ENCODE measurements at regions not wholly inside any gene's neighbourhood (a gene's known extent, or its start where the extent isn't known, plus 50 kb on each side); places are given as distances from the start of the nearest gene placed in this dataset.

- Histone ChIP-seq H3K4me1 (ENCODE audit: insufficient read depth, low read length) (peaks cover 23% of the 10 kb centered on the region), H3K9ac (ENCODE audit: low read depth, low read length) (no peak overlapping the region), H3K9me3 (ENCODE audit: control insufficient read depth, insufficient read depth, low read length) (no peaks in the 10 kb centered on the region), H3K36me3 (ENCODE audit: insufficient read depth, low read length) (no peaks in the 10 kb centered on the region)
Observed at GRCh38 chr6:44036196-44036595, 91.1 kb downstream of the MRPL14 start.

DNA sequence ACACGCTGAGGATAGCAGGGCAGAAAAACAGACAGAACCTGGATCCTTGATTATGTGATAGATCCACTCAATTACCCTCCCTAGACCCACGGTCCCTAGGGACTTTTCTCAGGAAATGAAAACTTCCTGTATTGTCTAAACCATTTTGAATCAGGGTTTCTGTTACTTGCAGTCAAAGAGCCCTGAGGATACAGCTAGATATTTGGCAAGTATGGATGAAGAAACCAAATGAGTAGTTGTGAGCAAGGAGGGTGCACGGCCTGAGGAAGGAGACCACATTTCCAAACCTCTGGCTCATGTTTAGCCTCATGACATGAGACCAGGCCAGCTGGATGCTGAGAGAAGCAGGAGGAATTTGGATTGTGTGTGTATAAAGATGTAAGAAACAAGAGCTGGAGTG is 91.6 kb downstream of the MRPL14 start:
- H3K4me1 ChIP-seq (ENCODE audit: insufficient read depth, low read length): peaks cover 20% of the 10 kb centered on the region
- H3K9ac ChIP-seq (ENCODE audit: low read depth, low read length): no peak overlapping the region
- H3K36me3 ChIP-seq (ENCODE audit: insufficient read depth, low read length): no peaks in the 10 kb centered on the region
- H3K9me3 ChIP-seq (ENCODE audit: control insufficient read depth, insufficient read depth, low read length): no peaks in the 10 kb centered on the region

GRCh38 chr6:44034931-44035345 is 92.3 kb downstream of the MRPL14 start:
- Histone ChIP-seq H3K4me1 (ENCODE audit: insufficient read depth, low read length) (peaks cover 13% of the 10 kb centered on the region), H3K9ac (ENCODE audit: low read depth, low read length) (no peak overlapping the region), H3K36me3 (ENCODE audit: insufficient read depth, low read length) (no peaks in the 10 kb centered on the region), H3K9me3 (ENCODE audit: control insufficient read depth, insufficient read depth, low read length) (no peaks in the 10 kb centered on the region)

DNA sequence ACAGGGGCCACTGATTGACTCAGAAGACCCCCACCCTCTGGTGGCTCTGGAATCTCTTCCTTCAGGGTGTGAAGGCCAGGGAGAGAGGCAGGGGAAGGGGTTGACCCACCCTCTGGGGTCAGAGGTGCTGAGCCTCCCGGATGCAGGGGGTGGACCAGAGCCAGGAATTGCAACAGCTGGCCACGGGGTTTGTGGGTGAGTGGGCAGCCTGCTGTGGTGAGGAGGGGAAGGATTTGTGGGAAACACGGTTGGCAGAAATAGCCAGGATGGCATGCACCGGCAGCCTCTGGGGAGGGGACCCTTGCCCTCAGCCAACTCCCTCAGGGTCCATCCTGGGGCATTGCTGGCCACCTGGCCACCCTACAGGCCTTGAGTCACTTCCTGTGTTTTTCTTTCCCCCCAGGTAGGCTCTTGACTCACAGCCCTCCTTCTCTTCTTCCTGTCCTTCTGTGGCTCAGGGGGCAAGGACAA is 92.8 kb downstream of the MRPL14 start:
- H3K9ac ChIP-seq (ENCODE audit: low read depth, low read length): no peak overlapping the region

GRCh38 chr6:44030812-44031454 is 96.3 kb downstream of the MRPL14 start:
- no peak overlapping the region for H3K9ac ChIP-seq (ENCODE audit: low read depth, low read length)
- H3K36me3 ChIP-seq (ENCODE audit: insufficient read depth, low read length): no peaks in the 10 kb centered on the region
- H3K4me1 ChIP-seq (ENCODE audit: insufficient read depth, low read length): peaks cover 13% of the 10 kb centered on the region
- no peaks in the 10 kb centered on the region for H3K9me3 ChIP-seq (ENCODE audit: control insufficient read depth, insufficient read depth, low read length)

More for the DNA sequence above, 92.8 kb downstream of the MRPL14 start:
- Histone ChIP-seq H3K9me3 (ENCODE audit: control insufficient read depth, insufficient read depth, low read length) (no peaks in the 10 kb centered on the region), H3K4me1 (ENCODE audit: insufficient read depth, low read length) (peaks cover 13% of the 10 kb centered on the region), H3K36me3 (ENCODE audit: insufficient read depth, low read length) (no peaks in the 10 kb centered on the region)

DNA sequence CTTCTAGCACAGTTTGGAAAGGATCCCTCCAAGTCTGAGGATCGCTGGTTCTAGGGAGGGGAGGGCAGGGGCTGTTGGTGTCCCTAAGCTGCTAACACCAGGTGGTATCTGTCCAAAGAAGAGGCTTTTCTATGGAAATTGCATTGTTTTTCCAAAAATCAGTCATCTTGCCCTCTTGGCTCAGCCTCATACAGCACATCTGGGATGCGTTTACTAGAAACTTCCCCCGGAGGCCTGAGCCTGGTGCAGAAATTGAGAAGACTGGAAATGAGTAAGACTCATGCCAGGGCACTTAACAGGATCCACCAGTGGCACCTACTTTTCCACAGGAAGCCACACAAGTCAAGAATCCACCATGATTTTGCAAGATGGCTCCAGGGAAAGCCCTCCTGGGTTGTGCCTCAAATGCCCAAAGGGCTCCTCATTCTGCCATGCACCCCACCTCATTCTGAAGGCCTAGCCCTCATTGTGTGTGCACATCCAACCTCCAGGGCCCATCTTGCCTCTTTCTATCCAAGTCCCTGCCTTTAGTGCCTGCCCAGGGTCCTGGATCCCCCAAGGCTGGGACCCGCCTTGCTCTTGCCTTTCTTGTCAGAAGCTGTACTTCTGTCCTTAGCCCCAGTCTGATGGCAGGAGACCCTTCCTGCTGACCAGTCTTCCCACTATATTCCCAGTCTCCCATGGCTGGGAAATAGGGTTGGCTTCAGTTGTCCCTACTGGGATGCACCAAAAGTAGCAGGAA is 97.6 kb downstream of the MRPL14 start:
- Histone ChIP-seq H3K36me3 (ENCODE audit: insufficient read depth, low read length) (no peaks in the 10 kb centered on the region), H3K9me3 (ENCODE audit: control insufficient read depth, insufficient read depth, low read length) (no peaks in the 10 kb centered on the region), H3K9ac (ENCODE audit: low read depth, low read length) (no peak overlapping the region), H3K4me1 (ENCODE audit: insufficient read depth, low read length) (peaks cover 7% of the 10 kb centered on the region)

GRCh38 chr6:44028789-44029310 is 98.4 kb downstream of the MRPL14 start:
- Histone ChIP-seq H3K36me3 (ENCODE audit: insufficient read depth, low read length) (no peaks in the 10 kb centered on the region), H3K4me1 (ENCODE audit: insufficient read depth, low read length) (no peaks in the 10 kb centered on the region), H3K9ac (ENCODE audit: low read depth, low read length) (no peak overlapping the region), H3K9me3 (ENCODE audit: control insufficient read depth, insufficient read depth, low read length) (no peaks in the 10 kb centered on the region)

DNA sequence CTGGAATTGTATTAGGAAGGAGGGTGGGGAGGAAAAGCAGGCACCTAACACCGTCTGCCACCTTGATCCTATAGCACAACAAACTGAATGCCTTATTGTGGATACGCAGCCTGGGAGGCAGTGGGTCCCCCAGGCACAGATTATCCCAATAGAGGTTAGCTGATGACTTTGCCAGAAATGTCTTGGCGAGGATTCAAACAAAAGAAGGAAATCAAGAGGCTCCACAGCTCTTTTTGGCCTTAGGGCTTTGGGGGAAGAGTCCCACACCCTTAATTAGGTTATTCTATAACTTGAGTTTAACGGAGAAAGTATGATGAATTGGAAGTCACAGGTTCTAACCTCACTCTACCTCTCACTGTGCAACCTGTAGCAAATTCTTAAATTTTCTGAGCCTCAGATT is 102.0 kb downstream of the MRPL14 start:
- Histone ChIP-seq H3K36me3 (ENCODE audit: insufficient read depth, low read length) (no peaks in the 10 kb centered on the region), H3K9ac (ENCODE audit: low read depth, low read length) (no peak overlapping the region), H3K4me1 (ENCODE audit: insufficient read depth, low read length) (no peaks in the 10 kb centered on the region), H3K9me3 (ENCODE audit: control insufficient read depth, insufficient read depth, low read length) (no peaks in the 10 kb centered on the region)

DNA sequence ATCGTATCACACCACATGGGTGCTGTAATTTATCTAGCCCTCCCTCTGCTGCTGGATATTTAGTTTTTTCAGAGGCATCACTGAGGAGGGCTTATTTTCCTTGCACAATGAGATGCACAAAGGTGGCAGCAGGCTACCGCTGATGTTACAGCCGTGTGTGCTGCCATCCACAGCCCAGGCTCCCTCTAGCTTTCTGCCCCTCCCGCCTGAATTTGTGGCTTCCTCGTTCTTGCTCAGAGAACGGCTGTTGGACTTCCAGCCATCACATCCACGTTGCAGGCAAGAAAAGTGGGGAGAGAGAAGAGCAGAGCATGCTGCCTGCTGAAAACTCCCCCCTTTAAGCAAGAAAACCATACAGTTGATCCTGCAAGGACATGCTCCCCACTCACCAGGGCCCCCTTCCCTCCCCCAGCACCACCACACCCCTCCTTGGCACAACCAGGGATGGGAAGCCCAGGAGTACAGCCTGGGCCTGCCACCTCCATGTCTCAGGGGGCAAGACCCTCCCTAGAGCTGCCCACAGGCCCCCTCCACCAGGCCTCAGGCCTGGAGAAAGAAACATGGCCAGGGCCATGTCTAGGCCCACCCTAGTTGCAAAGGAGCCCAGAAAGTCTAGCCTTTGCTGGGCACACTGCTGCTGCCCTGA is 102.6 kb downstream of the MRPL14 start:
- Histone ChIP-seq H3K9ac (ENCODE audit: low read depth, low read length) (no peak overlapping the region), H3K36me3 (ENCODE audit: insufficient read depth, low read length) (no peaks in the 10 kb centered on the region), H3K9me3 (ENCODE audit: control insufficient read depth, insufficient read depth, low read length) (no peaks in the 10 kb centered on the region), H3K4me1 (ENCODE audit: insufficient read depth, low read length) (no peaks in the 10 kb centered on the region)

DNA sequence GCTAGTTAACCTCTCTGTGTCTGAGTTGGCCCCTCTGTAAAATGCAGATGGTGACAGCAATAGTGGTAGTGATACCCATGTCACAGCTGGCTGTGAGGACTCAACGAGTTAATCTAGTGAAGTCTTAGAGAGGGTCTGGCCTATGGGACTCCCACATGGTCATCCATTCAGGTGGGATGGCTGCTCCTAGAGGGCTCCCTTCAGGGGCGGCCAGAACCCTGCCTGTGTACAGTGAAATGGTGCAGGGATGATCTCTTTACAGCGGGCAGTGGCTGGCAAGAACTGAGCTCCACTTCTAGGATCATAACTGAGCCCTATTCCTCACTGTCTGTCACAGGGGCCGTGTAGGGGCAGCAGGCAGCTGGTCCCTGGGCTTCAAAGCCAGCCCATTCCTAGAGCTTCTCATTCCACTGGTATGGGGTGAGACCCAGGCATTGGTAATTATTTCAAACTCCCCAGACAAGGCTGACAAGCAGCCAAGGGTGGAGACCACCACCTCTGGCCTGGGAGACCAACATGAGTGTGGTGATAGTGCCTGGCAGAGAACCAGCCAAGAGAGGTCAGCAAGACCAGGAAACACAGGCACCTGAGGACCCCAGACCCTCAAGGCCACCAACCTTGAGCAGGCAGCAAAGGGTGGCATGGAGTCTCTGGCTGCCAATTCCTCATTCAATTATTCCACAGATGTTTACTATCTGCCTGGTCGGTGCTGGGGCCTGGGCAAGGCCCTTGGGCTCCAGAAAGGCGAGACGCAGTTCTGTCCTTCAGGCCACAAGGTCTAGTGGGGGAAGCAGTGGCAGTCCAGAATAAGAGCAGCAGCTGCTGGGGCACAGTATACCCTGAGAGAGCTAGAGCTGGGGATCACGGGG is 103.4 kb downstream of the MRPL14 start:
- Histone ChIP-seq H3K4me1 (ENCODE audit: insufficient read depth, low read length) (no peaks in the 10 kb centered on the region), H3K36me3 (ENCODE audit: insufficient read depth, low read length) (no peaks in the 10 kb centered on the region), H3K9ac (ENCODE audit: low read depth, low read length) (no peak overlapping the region), H3K9me3 (ENCODE audit: control insufficient read depth, insufficient read depth, low read length) (no peaks in the 10 kb centered on the region)

DNA sequence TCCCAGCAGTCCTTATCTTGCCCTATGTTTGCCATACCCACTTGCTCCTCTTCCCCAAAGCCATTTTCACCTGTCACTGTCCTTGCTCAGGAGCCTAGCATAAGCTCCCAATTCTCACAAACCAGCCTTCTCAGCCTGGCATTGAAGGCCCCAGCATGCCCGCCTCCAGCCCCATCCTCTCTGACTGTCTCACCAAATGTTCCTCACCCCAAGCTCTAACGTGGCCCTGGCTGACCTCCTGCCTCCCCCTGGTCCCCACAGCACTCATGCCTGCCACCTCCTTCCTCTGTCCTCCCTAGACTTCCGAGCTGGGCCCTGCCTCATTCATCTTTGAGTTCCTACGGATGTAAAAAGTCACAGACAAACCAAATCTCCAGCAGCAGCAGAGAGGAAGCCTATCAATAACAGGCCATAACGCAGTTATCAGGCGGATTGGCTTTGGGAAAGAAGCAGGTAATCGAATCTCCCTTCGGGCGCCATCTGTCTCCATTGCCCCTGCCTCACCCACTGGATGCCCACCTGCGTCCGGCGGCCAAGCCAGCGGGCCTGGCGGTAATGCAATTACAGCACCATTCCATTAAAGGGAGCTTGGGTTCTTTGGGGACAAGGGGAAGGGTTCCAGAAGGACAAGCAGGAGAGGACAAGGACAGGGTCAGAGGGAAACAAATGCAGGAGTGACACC is 104.4 kb downstream of the MRPL14 start:
- Histone ChIP-seq H3K9ac (ENCODE audit: low read depth, low read length) (no peak overlapping the region), H3K9me3 (ENCODE audit: control insufficient read depth, insufficient read depth, low read length) (no peaks in the 10 kb centered on the region), H3K4me1 (ENCODE audit: insufficient read depth, low read length) (no peaks in the 10 kb centered on the region), H3K36me3 (ENCODE audit: insufficient read depth, low read length) (no peaks in the 10 kb centered on the region)

- no peaks in the 10 kb centered on the region for H3K36me3 ChIP-seq (ENCODE audit: insufficient read depth, low read length)
- no peaks in the 10 kb centered on the region for H3K9me3 ChIP-seq (ENCODE audit: control insufficient read depth, insufficient read depth, low read length)
- no peak overlapping the region for H3K9ac ChIP-seq (ENCODE audit: low read depth, low read length)
- no peaks in the 10 kb centered on the region for H3K4me1 ChIP-seq (ENCODE audit: insufficient read depth, low read length)
Observed at GRCh38 chr6:44022296-44022661, 105.0 kb downstream of the MRPL14 start.

GRCh38 chr6:44021589-44022295 is 105.5 kb downstream of the MRPL14 start:
- Histone ChIP-seq H3K36me3 (ENCODE audit: insufficient read depth, low read length) (no peaks in the 10 kb centered on the region), H3K9ac (ENCODE audit: low read depth, low read length) (no peak overlapping the region), H3K9me3 (ENCODE audit: control insufficient read depth, insufficient read depth, low read length) (no peaks in the 10 kb centered on the region), H3K4me1 (ENCODE audit: insufficient read depth, low read length) (no peaks in the 10 kb centered on the region)
